Ovary (tissue), 7 donors: ENCODE measurements at regions not wholly inside any gene's neighbourhood (a gene's known extent, or its start where the extent isn't known, plus 50 kb on each side); places are given as distances from the start of the nearest gene placed in this dataset.
"Not testable (repeated sequence)": the region's sequence is repeated elsewhere in the genome, so short reads cannot be mapped to it uniquely, and the experiment has no call there.

Experiments used
- DNase-seq, 5 donors: peaks; one replicate each; pipeline ENCODE4 v3.0.0-alpha.2; 2019 to 2020
- H3K27ac ChIP-seq, 2 donors: fragments of 200-600 bp; one replicate each; pipeline versions ENCODE4 v1.5.1 to v1.8.0; 2019 to 2022
- H3K27me3 ChIP-seq: fragments of 200-600 bp; one replicate; pipeline ENCODE4 v1.8.0; 2022
- H3K36me3 ChIP-seq: fragments of 200-600 bp; sonication (generic); one replicate; pipeline ENCODE4 v1.5.1; 2019
- H3K4me1 ChIP-seq: one replicate; pipeline ENCODE4 v1.8.1; 2013; ENCODE audit warnings: mild to moderate bottlenecking, moderate library complexity; ENCODE audit not compliant: insufficient read depth
- H3K4me3 ChIP-seq: fragments of 200-600 bp; sonication (generic); one replicate; pipeline ENCODE4 v1.5.1; 2017
- H3K9me3 ChIP-seq, 2 donors: fragments of 200-600 bp in 1 of 2; sonication (generic) in 1 of 2; one replicate each; pipeline versions ENCODE4 v1.5.1 to v1.8.1; 2013 to 2019; ENCODE audit warnings: mild to moderate bottlenecking in 1 of 2, moderate library complexity in 1 of 2
- CTCF ChIP-seq, 3 donors: fragments of 450-650 bp in 2 of 3; fragments of 200-600 bp in 1 of 3; IDR thresholded peaks; one replicate each; pipeline versions ENCODE4 v1.5.1 to v1.8.0; 2016 to 2022; ENCODE audit warnings: antibody characterized with exemption in 3 of 3, mild to moderate bottlenecking in 1 of 3
- EP300 ChIP-seq: sonication (generic); formaldehyde crosslinking; IDR thresholded peaks from one replicate; pipeline ENCODE4 v1.6.1; 2017; ENCODE audit warnings: antibody characterized with exemption
- POLR2A ChIP-seq: fragments of 450-650 bp; IDR thresholded peaks from one replicate; pipeline ENCODE4 v1.6.1; 2017; ENCODE audit warnings: antibody characterized with exemption, mild to moderate bottlenecking, moderate library complexity
- WGBS, 3 donors: extraction: QIAGEN DNeasy Blood & Tissue Kit in 1 of 3; methylation state at CpG; one replicate each; pipeline versions ENCODE4 v1.1.5 to v1.1.7; 2013 to 2017; 5-methylcytosine and 5-hydroxymethylcytosine counted together
- intact Hi-C, 4 donors: fragments of 100-400 bp; cut with DNase I; formaldehyde crosslinking; loops; one replicate each; pipeline versions ENCODE4 v1.11.0 to v1.15.1; 2022 to 2023
- donor health status: DM: no; HTN: no; CAD: no; lungs with moderate emphysema.
- donor health status: DM: no; HTN: no; CAD: no.
- donor health status: Bipolar disorder and iron deficiency.
- donor health status: DM: no; HTN: no; CAD: no.
- donor health status: DM: yes; HTN: yes; CAD: no.

- WGBS, 3 donors = 95 to 96% (median 95%) methylated on average over 2 of the region's 2 CpGs
- no peak overlapping the region for H3K4me3 ChIP-seq
- no peak overlapping the region for H3K27ac ChIP-seq
These were observed 93.7 kb upstream of the CAV2 start for GRCh38 chr7:116405810-116406209.

GRCh38 chr7:116407165-116407564 lies 92.4 kb upstream of the CAV2 start:
- no peak for DNase-seq
- Histone ChIP-seq H3K27me3 (no peaks in the 10 kb centered on the region), H3K4me3 (no peak overlapping the region), H3K9me3 (no peaks in the 10 kb centered on the region), H3K36me3 (no peaks in the 10 kb centered on the region), H3K27ac (no peak overlapping the region), H3K4me1 (no peaks in the 10 kb centered on the region)
- intact Hi-C loops = no loop called here
- TF ChIP-seq EP300 (no peak), CTCF (IDR thresholded peaks at IDR 0.05) (no peak), POLR2A (no peak)
- WGBS, 3 donors = 91 to 97% (median 96%) methylated on average over 3 of the region's 3 CpGs

More at GRCh38 chr7:116405810-116406209, 93.7 kb upstream of the CAV2 start:
- no peaks in the 10 kb centered on the region for H3K9me3 ChIP-seq
- no peaks in the 10 kb centered on the region for H3K4me1 ChIP-seq
- no peak for TF ChIP-seq POLR2A
- no peak for TF ChIP-seq EP300
- TF ChIP-seq CTCF (IDR thresholded peaks at IDR 0.05) = no peak
- intact Hi-C loops = no loop called here
- H3K36me3 ChIP-seq = no peaks in the 10 kb centered on the region
- DNase-seq = no peak
- H3K27me3 ChIP-seq = no peaks in the 10 kb centered on the region

DNA sequence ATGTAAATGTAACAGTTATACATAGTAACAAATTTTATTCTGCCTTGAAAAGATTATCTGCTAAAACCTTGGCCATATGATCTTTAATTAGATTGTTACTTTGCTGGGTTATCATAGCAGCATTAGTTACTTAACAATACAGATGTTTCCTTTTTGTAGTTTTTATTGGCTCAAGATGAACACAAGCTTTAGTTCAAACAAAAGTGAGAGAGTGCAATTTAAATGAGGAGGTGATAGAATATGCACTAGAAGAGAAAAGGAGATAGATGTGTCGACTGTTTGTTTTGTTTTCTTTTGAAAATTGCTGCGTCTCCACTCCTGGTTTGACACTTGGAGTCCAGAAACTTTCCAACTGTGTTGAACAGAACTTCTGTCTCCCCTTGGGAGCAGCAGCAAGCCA lies 91.4 kb upstream of the CAV2 start:
- Histone ChIP-seq H3K27me3 (no peaks in the 10 kb centered on the region), H3K4me3 (no peak overlapping the region), H3K9me3 (no peaks in the 10 kb centered on the region), H3K36me3 (no peaks in the 10 kb centered on the region), H3K27ac (no peak overlapping the region), H3K4me1 (no peaks in the 10 kb centered on the region)
- 22 to 38% (median 36%) methylated on average over 2 of the region's 2 CpGs for WGBS, 3 donors
- TF ChIP-seq EP300 = no peak
- no peak for TF ChIP-seq CTCF (IDR thresholded peaks at IDR 0.05)
- no peak for TF ChIP-seq POLR2A
- no peak for DNase-seq
- intact Hi-C loops = no loop called here

DNA sequence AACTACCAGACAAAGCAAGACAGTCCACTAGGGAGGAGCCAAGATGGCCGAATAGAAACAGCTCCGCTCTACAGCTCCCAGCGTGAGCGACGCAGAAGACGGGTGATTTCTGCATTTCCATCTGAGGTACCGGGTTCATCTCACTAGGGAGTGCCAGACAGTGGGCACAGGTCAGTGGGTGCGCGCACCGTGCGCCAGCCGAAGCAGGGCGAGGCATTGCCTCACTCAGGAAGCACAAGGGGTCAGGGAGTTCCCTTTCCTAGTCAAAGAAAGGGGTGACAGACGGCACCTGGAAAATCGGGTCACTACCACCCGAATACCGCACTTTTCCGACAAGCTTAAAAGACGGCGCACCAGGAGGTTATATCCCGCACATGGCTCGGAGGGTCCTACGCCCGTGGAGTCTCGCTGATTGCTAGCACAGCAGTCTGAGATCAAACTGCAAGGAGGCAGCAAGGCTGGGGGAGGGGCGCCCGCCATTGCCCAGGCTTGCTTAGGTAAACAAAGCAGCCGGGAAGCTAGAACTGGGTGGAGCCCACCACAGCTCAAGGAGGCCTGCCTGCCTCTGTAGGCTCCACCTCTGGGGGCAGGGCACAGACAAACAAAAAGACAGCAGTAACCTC lies 90.6 kb upstream of the CAV2 start:
- intact Hi-C loops, H3K36me3 ChIP-seq, H3K4me1 ChIP-seq, DNase-seq, H3K27ac ChIP-seq, H3K9me3 ChIP-seq, H3K27me3 ChIP-seq, H3K4me3 ChIP-seq: not testable (repeated sequence)
- WGBS, 3 donors = 92 to 95% (median 92%) methylated on average over 27 to 28 of the region's 28 CpGs

DNA sequence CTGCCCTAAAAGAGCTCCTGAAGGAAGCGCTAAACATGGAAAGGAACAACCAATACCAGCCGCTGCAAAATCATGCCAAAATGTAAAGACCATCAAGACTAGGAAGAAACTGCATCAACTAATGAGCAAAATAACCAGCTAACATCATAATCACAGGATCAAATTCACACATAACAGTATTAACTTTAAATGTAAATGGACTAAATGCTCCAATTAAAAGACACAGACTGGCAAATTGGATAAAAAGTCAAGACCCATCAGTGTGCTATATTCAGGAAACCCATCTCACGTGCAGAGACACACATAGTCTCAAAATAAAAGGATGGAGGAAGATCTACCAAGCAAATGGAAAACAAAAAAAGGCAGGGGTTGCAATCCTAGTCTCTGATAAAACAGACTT lies 88.8 kb upstream of the CAV2 start:
- H3K4me3 ChIP-seq, H3K4me1 ChIP-seq, H3K27me3 ChIP-seq, DNase-seq, H3K36me3 ChIP-seq, intact Hi-C loops, H3K9me3 ChIP-seq, H3K27ac ChIP-seq: not testable (repeated sequence)
- WGBS, 3 donors = 91 to 96% (median 93%) methylated on average over 1 to 3 of the region's 3 CpGs
